ENCODE measurements at regions not wholly inside any gene's neighbourhood (a gene's known extent, or its start where the extent isn't known, plus 50 kb on each side); places are given as distances from the start of the nearest gene placed in this dataset.

GRCh38 chr7:81462672-81463071 is 307.2 kb downstream of the HGF start:
- TF ChIP-seq TAF1 (IDR thresholded peaks at IDR 0.05; ENCODE audit: borderline replicate concordance, insufficient read depth, low read length) (no peak), SIN3A (IDR thresholded peaks at IDR 0.05; ENCODE audit: borderline replicate concordance, insufficient read depth, low read length) (no peak), POLR2AphosphoS5 (IDR thresholded peaks at IDR 0.05; ENCODE audit: low read depth, low read length) (no peak), REST (IDR thresholded peaks at IDR 0.05; ENCODE audit: insufficient read depth in 1 of 2, low read depth in 2 of 2, low read length in 2 of 2) (no peak), FOXP2 (optimal IDR thresholded peaks at IDR 0.05; ENCODE audit: borderline replicate concordance, extremely low read depth, extremely low read length, insufficient read depth) (no peak)

GRCh38 chr7:81460250-81461045 is 309.4 kb downstream of the HGF start:
- TF ChIP-seq FOXP2 (optimal IDR thresholded peaks at IDR 0.05; ENCODE audit: borderline replicate concordance, extremely low read depth, extremely low read length, insufficient read depth) (no peak), REST (IDR thresholded peaks at IDR 0.05; ENCODE audit: insufficient read depth in 1 of 2, low read depth in 2 of 2, low read length in 2 of 2) (no peak), SIN3A (IDR thresholded peaks at IDR 0.05; ENCODE audit: borderline replicate concordance, insufficient read depth, low read length) (no peak), TAF1 (IDR thresholded peaks at IDR 0.05; ENCODE audit: borderline replicate concordance, insufficient read depth, low read length) (no peak), POLR2AphosphoS5 (IDR thresholded peaks at IDR 0.05; ENCODE audit: low read depth, low read length) (no peak)

DNA sequence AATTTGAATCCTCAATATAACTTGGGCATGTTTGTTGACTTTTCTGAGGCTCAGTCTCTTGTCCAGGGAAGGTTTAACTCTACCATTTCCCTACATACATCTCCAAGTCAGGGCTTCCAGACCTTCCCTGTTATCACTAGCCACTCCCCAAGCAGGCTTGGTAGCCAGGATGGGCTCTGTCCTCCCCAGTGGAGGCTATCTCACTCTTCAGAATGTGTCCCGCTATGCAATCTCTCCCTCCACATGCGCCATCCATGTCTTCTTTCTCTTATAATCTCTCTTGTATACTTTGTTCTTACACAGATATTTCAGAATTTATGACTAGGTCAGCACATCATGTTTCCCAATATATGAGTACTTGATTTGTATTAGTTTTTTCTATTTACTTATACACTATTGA is 310.4 kb downstream of the HGF start:
- TF ChIP-seq FOXP2 (optimal IDR thresholded peaks at IDR 0.05; ENCODE audit: borderline replicate concordance, extremely low read depth, extremely low read length, insufficient read depth) (no peak), POLR2AphosphoS5 (IDR thresholded peaks at IDR 0.05; ENCODE audit: low read depth, low read length) (no peak), REST (IDR thresholded peaks at IDR 0.05; ENCODE audit: insufficient read depth in 1 of 2, low read depth in 2 of 2, low read length in 2 of 2) (no peak), TAF1 (IDR thresholded peaks at IDR 0.05; ENCODE audit: borderline replicate concordance, insufficient read depth, low read length) (no peak), SIN3A (IDR thresholded peaks at IDR 0.05; ENCODE audit: borderline replicate concordance, insufficient read depth, low read length) (no peak)

DNA sequence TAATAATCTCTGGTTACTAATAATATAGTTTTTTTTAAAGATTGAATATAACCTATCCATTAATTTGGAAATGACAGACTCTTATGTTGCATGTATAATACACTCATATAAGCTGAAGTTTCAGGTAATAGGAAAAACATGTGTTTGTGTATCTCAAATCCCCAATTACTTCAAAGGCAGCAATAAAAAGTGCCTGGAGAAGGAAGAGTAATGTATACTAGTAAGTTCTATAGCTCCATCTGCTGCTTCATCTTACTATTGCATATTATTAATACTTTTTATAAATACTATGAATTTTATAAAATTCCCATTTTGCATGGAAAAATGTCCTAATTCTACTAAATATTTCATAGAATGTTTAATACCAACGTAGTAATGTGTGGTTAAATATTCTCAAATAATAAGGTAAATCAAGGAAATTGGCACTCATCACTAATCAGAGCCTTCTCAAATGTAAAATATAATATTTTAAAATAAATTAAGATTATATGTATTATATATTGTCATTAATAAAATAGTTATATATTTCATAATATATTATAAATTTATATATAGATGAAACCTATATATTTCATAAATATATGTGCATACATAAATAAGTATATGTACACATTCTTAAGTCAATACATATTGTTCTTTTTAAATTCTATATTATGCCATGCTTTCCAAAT is 311.9 kb downstream of the HGF start:
- no peak for TF ChIP-seq SIN3A (IDR thresholded peaks at IDR 0.05; ENCODE audit: borderline replicate concordance, insufficient read depth, low read length)
- TF ChIP-seq FOXP2 (optimal IDR thresholded peaks at IDR 0.05; ENCODE audit: borderline replicate concordance, extremely low read depth, extremely low read length, insufficient read depth) = no peak
- TF ChIP-seq POLR2AphosphoS5 (IDR thresholded peaks at IDR 0.05; ENCODE audit: low read depth, low read length) = no peak
- TF ChIP-seq REST (IDR thresholded peaks at IDR 0.05; ENCODE audit: insufficient read depth in 1 of 2, low read depth in 2 of 2, low read length in 2 of 2) = no peak

Measured in PFSK-1 (cell line).